ENCODE measurements at regions not wholly inside any gene's neighbourhood (a gene's known extent, or its start where the extent isn't known, plus 50 kb on each side); places are given as distances from the start of the nearest gene placed in this dataset.

GRCh38 chr2:198356157-198356556 lies 551.8 kb downstream of the PLCL1 start:
- no peaks in the 10 kb centered on the region; the same call in 1 of the 2 replicates for H3K27me3 ChIP-seq
- TF ChIP-seq, protein P1, sequence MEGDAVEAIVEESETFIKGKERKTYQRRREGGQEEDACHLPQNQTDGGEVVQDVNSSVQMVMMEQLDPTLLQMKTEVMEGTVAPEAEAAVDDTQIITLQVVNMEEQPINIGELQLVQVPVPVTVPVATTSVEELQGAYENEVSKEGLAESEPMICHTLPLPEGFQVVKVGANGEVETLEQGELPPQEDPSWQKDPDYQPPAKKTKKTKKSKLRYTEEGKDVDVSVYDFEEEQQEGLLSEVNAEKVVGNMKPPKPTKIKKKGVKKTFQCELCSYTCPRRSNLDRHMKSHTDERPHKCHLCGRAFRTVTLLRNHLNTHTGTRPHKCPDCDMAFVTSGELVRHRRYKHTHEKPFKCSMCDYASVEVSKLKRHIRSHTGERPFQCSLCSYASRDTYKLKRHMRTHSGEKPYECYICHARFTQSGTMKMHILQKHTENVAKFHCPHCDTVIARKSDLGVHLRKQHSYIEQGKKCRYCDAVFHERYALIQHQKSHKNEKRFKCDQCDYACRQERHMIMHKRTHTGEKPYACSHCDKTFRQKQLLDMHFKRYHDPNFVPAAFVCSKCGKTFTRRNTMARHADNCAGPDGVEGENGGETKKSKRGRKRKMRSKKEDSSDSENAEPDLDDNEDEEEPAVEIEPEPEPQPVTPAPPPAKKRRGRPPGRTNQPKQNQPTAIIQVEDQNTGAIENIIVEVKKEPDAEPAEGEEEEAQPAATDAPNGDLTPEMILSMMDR (IDR thresholded peaks at IDR 0.05; ENCODE audit: low read depth, low read length): no peak
- DNase-seq: no peak
- no peaks in the 10 kb centered on the region for H3K9me3 ChIP-seq
- H3K36me3 ChIP-seq: no peaks in the 10 kb centered on the region
- H3K4me1 ChIP-seq: no peaks in the 10 kb centered on the region
- H3K4me3 ChIP-seq (ENCODE audit: low read depth, low read length): no peak overlapping the region

DNA sequence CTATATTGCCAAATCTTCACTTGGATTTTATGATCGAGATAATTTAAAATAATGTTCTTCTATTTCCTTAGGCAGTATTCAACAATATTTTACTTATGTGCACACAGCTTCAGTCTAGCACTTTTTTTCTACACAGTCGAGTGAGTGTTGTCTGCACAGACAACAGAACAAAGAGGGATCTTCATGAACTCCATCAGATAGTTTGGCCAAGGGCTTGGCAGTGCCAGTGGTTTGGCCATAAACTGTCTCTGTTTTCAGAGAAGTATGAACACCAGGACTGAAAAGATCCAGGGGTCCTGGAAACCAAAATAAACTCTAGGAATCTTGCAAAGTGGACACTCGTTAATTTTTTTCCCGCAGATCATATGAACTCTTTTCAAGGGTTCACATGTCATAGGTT lies 547.3 kb downstream of the PLCL1 start:
- H3K27me3 ChIP-seq: no peaks in the 10 kb centered on the region; the same call in 1 of the 2 replicates
- no peaks in the 10 kb centered on the region for H3K4me1 ChIP-seq
- no peak for DNase-seq
- H3K9me3 ChIP-seq: no peaks in the 10 kb centered on the region
- H3K4me3 ChIP-seq (ENCODE audit: low read depth, low read length): no peak overlapping the region
- TF ChIP-seq, protein P1 (IDR thresholded peaks at IDR 0.05; ENCODE audit: low read depth, low read length): no peak
- no peaks in the 10 kb centered on the region for H3K36me3 ChIP-seq

- H3K4me3 ChIP-seq (ENCODE audit: low read depth, low read length): no peak overlapping the region
Measured at GRCh38 chr2:198347946-198348345, 543.6 kb downstream of the PLCL1 start.

DNA sequence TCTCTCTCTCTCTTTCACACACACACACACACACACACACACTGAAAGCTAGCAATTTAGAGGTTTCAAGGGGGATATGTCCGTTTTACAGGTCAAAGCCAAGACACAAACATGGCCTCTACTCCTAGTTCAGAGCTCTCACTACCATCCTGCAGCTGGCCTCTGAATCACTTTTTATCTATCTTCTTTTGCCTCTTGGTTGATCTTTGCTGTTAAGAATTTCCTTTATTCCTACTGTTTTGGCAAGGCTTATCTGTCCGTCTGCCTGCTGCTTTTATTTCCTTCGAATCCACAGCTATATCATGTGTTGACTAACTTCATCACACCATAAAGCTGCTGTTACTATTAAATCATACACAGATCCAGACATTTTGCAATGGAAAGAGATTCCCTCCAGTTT lies 543.0 kb downstream of the PLCL1 start:
- no peak overlapping the region for H3K4me3 ChIP-seq (ENCODE audit: low read depth, low read length)
- no peaks in the 10 kb centered on the region for H3K27me3 ChIP-seq
- no peak for DNase-seq
- H3K36me3 ChIP-seq: no peaks in the 10 kb centered on the region
- H3K9me3 ChIP-seq: no peaks in the 10 kb centered on the region
- TF ChIP-seq, protein P1 (IDR thresholded peaks at IDR 0.05; ENCODE audit: low read depth, low read length): no peak
- no peaks in the 10 kb centered on the region for H3K4me1 ChIP-seq

More at GRCh38 chr2:198347946-198348345, 543.6 kb downstream of the PLCL1 start:
- no peak for DNase-seq
- H3K27me3 ChIP-seq: no peaks in the 10 kb centered on the region
- no peaks in the 10 kb centered on the region for H3K36me3 ChIP-seq
- no peaks in the 10 kb centered on the region for H3K4me1 ChIP-seq
- TF ChIP-seq, protein P1 (IDR thresholded peaks at IDR 0.05; ENCODE audit: low read depth, low read length): no peak
- no peaks in the 10 kb centered on the region for H3K9me3 ChIP-seq

DNA sequence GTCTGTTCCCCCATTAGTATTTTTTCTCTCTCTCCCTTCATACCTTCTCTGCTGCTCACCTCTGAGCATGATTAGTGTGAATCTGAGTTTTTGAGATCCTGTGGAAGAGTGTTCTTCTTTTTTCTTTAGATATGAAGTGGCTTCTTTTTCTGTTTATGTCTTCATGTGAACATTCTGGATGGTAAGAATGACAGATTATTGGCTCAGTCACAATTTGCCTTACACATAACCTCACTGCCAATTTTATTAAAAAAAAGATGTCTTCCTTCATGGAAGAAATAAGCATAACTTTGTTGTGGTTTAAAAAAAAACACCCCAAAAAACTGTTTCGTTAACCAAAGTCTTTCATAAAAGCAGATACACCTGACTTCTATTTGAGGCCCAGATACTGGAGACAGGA lies 539.1 kb downstream of the PLCL1 start:
- Histone ChIP-seq H3K4me1 (no peaks in the 10 kb centered on the region), H3K9me3 (no peaks in the 10 kb centered on the region), H3K4me3 (ENCODE audit: low read depth, low read length) (no peak overlapping the region), H3K36me3 (no peaks in the 10 kb centered on the region), H3K27me3 (no peaks in the 10 kb centered on the region; the same call in 1 of the 2 replicates)
- no peak for DNase-seq
- TF ChIP-seq, protein P1 (IDR thresholded peaks at IDR 0.05; ENCODE audit: low read depth, low read length): no peak

- TF ChIP-seq, protein P1 (IDR thresholded peaks at IDR 0.05; ENCODE audit: low read depth, low read length): no peak
- H3K27me3 ChIP-seq: peaks cover 16% of the 10 kb centered on the region
- no peaks in the 10 kb centered on the region for H3K9me3 ChIP-seq
- no peaks in the 10 kb centered on the region for H3K36me3 ChIP-seq
- no peak for DNase-seq
- no peaks in the 10 kb centered on the region for H3K4me1 ChIP-seq
- H3K4me3 ChIP-seq (ENCODE audit: low read depth, low read length): no peak overlapping the region
Measured at GRCh38 chr2:198340846-198341245, 536.5 kb downstream of the PLCL1 start.

Data from BE2C (cell line).